A673 (cell line): ENCODE measurements at regions not wholly inside any gene's neighbourhood (a gene's known extent, or its start where the extent isn't known, plus 50 kb on each side); places are given as distances from the start of the nearest gene placed in this dataset.

ENCODE experiments used
- CTCF ChIP-seq: fragments of 300-800, 200-600 bp; sonication (generic); conservative IDR thresholded peaks from 2 replicates; pipeline ENCODE4 v1.5.1; 2017; ENCODE audit warnings: low read depth, mild to moderate bottlenecking, antibody characterized with exemption, low read length, moderate library complexity, mixed read lengths
- EZH2 ChIP-seq: fragments of 200-600 bp; sonication (generic); IDR thresholded peaks from 2 replicates; pipeline ENCODE4 v1.6.1; 2017; ENCODE audit warnings: borderline replicate concordance, low read depth, mild to moderate bottlenecking, mixed read lengths, antibody characterized with exemption, low read length; ENCODE audit not compliant: poor library complexity, severe bottlenecking

GRCh38 chr14:34086223-34086757 is 135.4 kb upstream of the EGLN3 start:
- TF ChIP-seq CTCF (no peak), EZH2 (no peak)
